ENCODE measurements at regions not wholly inside any gene's neighbourhood (a gene's known extent, or its start where the extent isn't known, plus 50 kb on each side); places are given as distances from the start of the nearest gene placed in this dataset.

- no peaks in the 10 kb centered on the region for H3K9me3 Mint-ChIP-seq (ENCODE audit: low read depth)
- H3K4me3 Mint-ChIP-seq, result no peak overlapping the region
- peaks cover 8% of the 10 kb centered on the region for H3K36me3 Mint-ChIP-seq
- H3K4me1 Mint-ChIP-seq, result peaks cover 13% of the 10 kb centered on the region
- H3K27ac Mint-ChIP-seq, result no peak overlapping the region
- no peaks in the 10 kb centered on the region for H3K27me3 Mint-ChIP-seq
- DNase-seq (no peak), ATAC-seq (no peak)
- CTCF ChIA-PET, result no interaction called here
These were observed 76.7 kb downstream of the ANXA2R start for GRCh38 chr5:42963412-42963811.

GRCh38 chr5:42962124-42962523, 78.0 kb downstream of the ANXA2R start:
- Mint-ChIP-seq H3K4me3 (no peak overlapping the region), H3K4me1 (peaks cover 13% of the 10 kb centered on the region), H3K27ac (no peak overlapping the region), H3K27me3 (no peaks in the 10 kb centered on the region), H3K36me3 (peaks cover 7% of the 10 kb centered on the region), H3K9me3 (ENCODE audit: low read depth) (no peaks in the 10 kb centered on the region)
- ATAC-seq (no peak), DNase-seq (no peak)
- CTCF ChIA-PET, result no interaction called here

DNA sequence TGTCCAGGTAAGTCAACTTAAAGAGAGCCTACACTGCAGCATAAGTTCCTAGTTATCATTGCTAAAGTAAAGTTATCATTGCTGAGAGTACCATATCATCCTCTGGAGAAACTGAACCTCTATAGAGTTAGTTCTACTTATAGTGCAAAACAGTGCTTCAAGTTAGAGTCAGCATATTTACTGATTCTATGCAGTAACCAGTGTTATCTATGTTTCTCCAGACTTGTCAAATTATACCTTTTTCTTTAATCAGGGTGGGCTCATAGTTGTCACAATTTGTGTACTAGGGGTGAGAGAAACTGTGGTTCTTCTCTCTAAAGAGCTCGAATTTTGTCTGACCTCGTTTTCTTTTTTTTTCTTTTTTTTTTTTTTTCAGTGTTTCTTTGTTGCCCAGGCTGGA, 79.6 kb downstream of the ANXA2R start:
- H3K4me3 Mint-ChIP-seq, result no peak overlapping the region
- ATAC-seq (no peak), DNase-seq (no peak)
- no peaks in the 10 kb centered on the region for H3K27me3 Mint-ChIP-seq
- peaks cover 10% of the 10 kb centered on the region for H3K36me3 Mint-ChIP-seq
- peaks cover 4% of the 10 kb centered on the region for H3K4me1 Mint-ChIP-seq
- H3K9me3 Mint-ChIP-seq (ENCODE audit: low read depth), result no peaks in the 10 kb centered on the region
- CTCF ChIA-PET, result no interaction called here
- H3K27ac Mint-ChIP-seq, result no peak overlapping the region

DNA sequence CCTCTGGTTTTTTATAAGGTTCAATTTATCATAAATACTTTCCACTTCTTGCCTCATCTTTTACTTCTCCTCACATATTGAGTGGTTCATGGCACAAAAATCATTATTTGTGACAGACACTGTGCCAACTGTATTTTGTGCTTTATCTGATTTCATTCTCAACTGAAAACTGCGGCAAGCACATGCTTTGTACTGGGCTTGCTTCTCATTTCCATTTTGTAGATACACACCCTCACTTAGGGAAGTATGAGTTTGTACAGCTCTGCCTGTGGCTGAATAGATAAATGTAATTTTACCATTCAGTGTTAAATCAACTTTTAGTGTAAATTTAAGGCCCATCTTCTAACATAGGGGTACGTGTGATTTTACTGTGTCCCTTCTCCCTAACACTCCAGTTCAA, 83.6 kb downstream of the ANXA2R start:
- DNase-seq, result no peak
- H3K36me3 Mint-ChIP-seq, result peaks cover 25% of the 10 kb centered on the region
- CTCF ChIA-PET, result no interaction called here
- H3K27ac Mint-ChIP-seq, result no peak overlapping the region
- H3K4me1 Mint-ChIP-seq, result peaks cover 17% of the 10 kb centered on the region
- H3K4me3 Mint-ChIP-seq, result no peak overlapping the region
- no peaks in the 10 kb centered on the region for H3K27me3 Mint-ChIP-seq
- ATAC-seq, result no peak
- H3K9me3 Mint-ChIP-seq (ENCODE audit: low read depth), result peaks cover 6% of the 10 kb centered on the region

GRCh38 chr5:42953041-42953440, 87.1 kb downstream of the ANXA2R start:
- peaks cover 6% of the 10 kb centered on the region for H3K9me3 Mint-ChIP-seq (ENCODE audit: low read depth)
- no peak for DNase-seq
- ATAC-seq, result no peak
- no peaks in the 10 kb centered on the region for H3K27me3 Mint-ChIP-seq
- H3K4me3 Mint-ChIP-seq, result peak overlapping the region; percentile 83
- peak overlapping the region; percentile 99 for H3K27ac Mint-ChIP-seq
- peaks cover 25% of the 10 kb centered on the region for H3K36me3 Mint-ChIP-seq
- peaks cover 32% of the 10 kb centered on the region for H3K4me1 Mint-ChIP-seq
- CTCF ChIA-PET, result interaction anchor here (0.9 to 5.5 kb wide), 4 partner anchors 13 to 67 kb away, joined by 3 to 65 read pairs (median 14); no protein-coding TSS in a partner anchor

GRCh38 chr5:42952578-42952974, 87.5 kb downstream of the ANXA2R start:
- DNase-seq (no peak), ATAC-seq (no peak)
- H3K27me3 Mint-ChIP-seq, result no peaks in the 10 kb centered on the region
- peak overlapping the region; percentile 83 for H3K4me3 Mint-ChIP-seq
- peaks cover 6% of the 10 kb centered on the region for H3K9me3 Mint-ChIP-seq (ENCODE audit: low read depth)
- CTCF ChIA-PET, result interaction anchor here (1.0 to 5.5 kb wide), 7 partner anchors 36 to 87 kb away, joined by 3 to 65 read pairs (median 23); partner anchors contain the start of gene ANXA2R
- peaks cover 25% of the 10 kb centered on the region for H3K36me3 Mint-ChIP-seq
- peak overlapping the region; percentile 99 for H3K27ac Mint-ChIP-seq
- H3K4me1 Mint-ChIP-seq, result peaks cover 33% of the 10 kb centered on the region

GRCh38 chr5:42951293-42951840, 88.8 kb downstream of the ANXA2R start:
- H3K27me3 Mint-ChIP-seq, result no peaks in the 10 kb centered on the region
- ATAC-seq, result peak; percentile 41

DNA sequence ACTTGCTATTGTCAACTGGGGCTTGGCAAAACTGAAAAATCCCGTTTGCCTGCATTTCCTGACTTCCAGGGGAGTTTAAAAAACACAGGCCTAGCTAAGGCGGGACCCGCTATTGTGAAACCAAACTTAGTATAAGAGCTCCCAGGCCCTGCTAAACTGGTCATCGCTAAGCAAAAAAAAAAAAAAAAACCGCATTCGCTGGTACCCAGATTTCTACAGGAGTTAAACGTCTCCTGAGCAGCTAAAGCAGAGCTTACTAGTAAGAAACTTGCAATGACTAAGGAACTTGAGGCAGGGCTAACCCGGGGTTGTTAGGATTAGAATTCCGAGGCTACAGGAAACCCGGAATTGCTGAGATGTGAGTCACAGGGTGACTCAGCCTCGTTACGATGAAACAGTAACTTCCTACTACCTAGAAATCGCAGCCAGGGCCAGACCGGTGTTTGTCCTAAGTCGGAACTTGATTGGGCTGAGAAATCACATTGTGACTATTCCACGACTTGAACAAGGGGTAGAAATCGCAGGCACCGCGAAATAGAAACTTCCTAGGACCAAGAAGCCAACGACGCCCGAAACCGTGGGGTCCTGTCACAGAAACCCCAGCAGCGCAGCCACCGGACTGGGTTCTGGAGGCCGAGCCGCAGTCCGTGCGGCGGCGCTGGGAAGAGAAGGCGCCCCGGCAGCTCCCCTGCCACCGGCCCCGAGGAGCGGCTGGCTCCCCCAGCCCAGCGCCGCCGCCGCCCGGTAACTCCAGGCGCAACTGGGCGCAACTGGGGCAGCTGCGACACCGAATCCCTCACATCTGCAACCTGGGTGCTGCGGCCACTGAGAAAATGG, 89.4 kb downstream of the ANXA2R start:
- Mint-ChIP-seq H3K4me1 (peaks cover 33% of the 10 kb centered on the region), H3K4me3 (peak overlapping the region; percentile 83), H3K27me3 (no peaks in the 10 kb centered on the region)

More at GRCh38 chr5:42951293-42951840, 88.8 kb downstream of the ANXA2R start:
- Mint-ChIP-seq H3K36me3 (peaks cover 20% of the 10 kb centered on the region), H3K9me3 (ENCODE audit: low read depth) (peaks cover 6% of the 10 kb centered on the region), H3K27ac (peak overlapping the region; percentile 99), H3K4me1 (peaks cover 33% of the 10 kb centered on the region), H3K4me3 (peak overlapping the region; percentile 83)
- CTCF ChIA-PET, result interaction anchor here (1.2 to 5.5 kb wide), 7 partner anchors 37 to 116 kb away, joined by 3 to 65 read pairs (median 23); partner anchors contain the start of gene ANXA2R
- DNase-seq, result peak; percentile 88

DNA sequence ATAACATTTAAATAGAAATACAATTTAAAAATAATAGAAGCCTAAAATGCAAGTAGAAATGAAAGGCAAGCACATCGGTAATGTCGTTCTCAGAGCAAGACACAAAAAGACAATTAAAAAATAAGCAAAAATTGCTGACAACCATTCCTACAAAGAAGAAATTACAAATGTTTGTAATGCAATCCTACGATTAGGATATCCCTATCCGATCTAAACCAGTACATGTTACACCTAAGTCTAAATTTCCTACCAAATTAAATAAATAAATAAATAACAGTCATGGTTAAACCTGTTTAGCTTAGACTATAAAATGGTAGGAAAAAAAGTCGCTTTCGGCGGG, 90.0 kb downstream of the ANXA2R start:
- ATAC-seq, result no peak
- CTCF ChIA-PET, result interaction anchor here (0.6 to 5.5 kb wide), 16 partner anchors 11 to 534 kb away, joined by 3 to 65 read pairs (median 7); partner anchors contain the start of genes ANXA2R, HMGCS1, TMEM267 and ZNF131
- Mint-ChIP-seq H3K36me3 (peaks cover 15% of the 10 kb centered on the region), H3K4me3 (peak overlapping the region; percentile 83), H3K27me3 (no peaks in the 10 kb centered on the region), H3K9me3 (ENCODE audit: low read depth) (peaks cover 4% of the 10 kb centered on the region), H3K4me1 (peaks cover 35% of the 10 kb centered on the region), H3K27ac (peak overlapping the region; percentile 99)
- no peak for DNase-seq

More for the DNA sequence above, 89.4 kb downstream of the ANXA2R start:
- DNase-seq, result peak; percentile 85
- CTCF ChIA-PET, result interaction anchor here (0.6 to 5.5 kb wide), 16 partner anchors 12 to 534 kb away, joined by 3 to 65 read pairs (median 7); partner anchors contain the start of genes ANXA2R, HMGCS1, TMEM267 and ZNF131
- peak; percentile 60 for ATAC-seq
- Mint-ChIP-seq H3K36me3 (peaks cover 19% of the 10 kb centered on the region), H3K9me3 (ENCODE audit: low read depth) (peaks cover 6% of the 10 kb centered on the region), H3K27ac (peak overlapping the region; percentile 99)

GRCh38 chr5:42949348-42950115, 90.6 kb downstream of the ANXA2R start:
- CTCF ChIA-PET, result interaction anchor here (0.6 to 5.5 kb wide), 20 partner anchors 10 to 535 kb away, joined by 3 to 65 read pairs (median 5); partner anchors contain the start of genes ANXA2R, HMGCS1, TMEM267 and ZNF131
- peaks cover 36% of the 10 kb centered on the region for H3K4me1 Mint-ChIP-seq
- peak overlapping the region; percentile 83 for H3K4me3 Mint-ChIP-seq
- peaks cover 15% of the 10 kb centered on the region for H3K36me3 Mint-ChIP-seq
- no peaks in the 10 kb centered on the region for H3K27me3 Mint-ChIP-seq
- H3K9me3 Mint-ChIP-seq (ENCODE audit: low read depth), result peaks cover 4% of the 10 kb centered on the region
- peak overlapping the region; percentile 99 for H3K27ac Mint-ChIP-seq
- DNase-seq, result peak; percentile 87
- ATAC-seq, result peak; percentile 57

DNA sequence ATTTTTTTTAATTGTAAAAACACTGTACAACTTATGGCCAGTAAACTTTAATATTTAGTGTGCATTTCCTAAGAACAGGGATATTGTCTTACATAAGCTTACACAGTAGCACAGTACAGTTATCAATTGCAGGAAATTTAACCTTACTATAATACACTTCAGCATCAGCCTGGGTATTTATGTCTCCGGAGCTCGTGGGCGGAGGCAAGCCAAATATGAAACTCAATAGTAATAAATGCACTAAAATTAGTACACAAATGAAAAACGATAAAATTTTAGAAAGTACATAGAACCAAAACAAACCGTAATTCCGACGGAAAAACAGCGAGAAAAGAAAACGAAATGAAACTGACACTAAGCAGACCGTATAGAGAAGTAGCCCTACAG, 91.2 kb downstream of the ANXA2R start:
- peak overlapping the region; percentile 83 for H3K4me3 Mint-ChIP-seq
- CTCF ChIA-PET, result interaction anchor here (1.0 to 5.5 kb wide), 15 partner anchors 10 to 365 kb away, joined by 3 to 65 read pairs (median 8); partner anchors contain the start of genes ANXA2R, HMGCS1 and ZNF131
- no peaks in the 10 kb centered on the region for H3K9me3 Mint-ChIP-seq (ENCODE audit: low read depth)
- peak overlapping the region; percentile 99 for H3K27ac Mint-ChIP-seq
- H3K4me1 Mint-ChIP-seq, result peaks cover 33% of the 10 kb centered on the region
- ATAC-seq (no peak), DNase-seq (no peak)
- peaks cover 10% of the 10 kb centered on the region for H3K36me3 Mint-ChIP-seq
- H3K27me3 Mint-ChIP-seq, result no peaks in the 10 kb centered on the region

GRCh38 chr5:42944989-42945388, 95.1 kb downstream of the ANXA2R start:
- Mint-ChIP-seq H3K27ac (no peak overlapping the region), H3K4me1 (peaks cover 11% of the 10 kb centered on the region), H3K36me3 (no peaks in the 10 kb centered on the region), H3K9me3 (ENCODE audit: low read depth) (no peaks in the 10 kb centered on the region), H3K4me3 (no peak overlapping the region), H3K27me3 (peaks cover 1% of the 10 kb centered on the region)
- CTCF ChIA-PET, result no interaction called here
- DNase-seq (no peak), ATAC-seq (no peak)

All from activated CD8-positive, alpha-beta memory T cell treated with anti-CD3 and anti-CD28 coated beads, Interleukin-2, amount 10 ng/mL, durations not matched to agents 7 days and 5 days (primary cell).